Epithelial cell of proximal tubule (primary cell): ENCODE measurements at regions not wholly inside any gene's neighbourhood (a gene's known extent, or its start where the extent isn't known, plus 50 kb on each side); places are given as distances from the start of the nearest gene placed in this dataset.

ENCODE experiments used
- DNase-seq: peaks from one replicate; pipeline ENCODE4 v3.0.0-alpha.2; 2011; ENCODE audit warnings: low read depth
- H3K4me3 ChIP-seq: 2 replicates; pipeline ENCODE4 v1.5.1; 2011; ENCODE audit warnings: low read depth, mild to moderate bottlenecking, low read length
- CTCF ChIP-seq: conservative IDR thresholded peaks from 2 replicates; pipeline ENCODE4 v1.5.1; 2012; ENCODE audit warnings: low read depth, mild to moderate bottlenecking, low read length

- no peak for DNase-seq
- no peak overlapping the region for H3K4me3 ChIP-seq
- TF ChIP-seq CTCF, result no peak
These were observed 521.2 kb downstream of the MED13L start for GRCh38 chr12:115756271-115756670.

GRCh38 chr12:115755725-115756085 is 521.8 kb downstream of the MED13L start:
- no peak overlapping the region for H3K4me3 ChIP-seq
- TF ChIP-seq CTCF, result no peak
- DNase-seq, result no peak

GRCh38 chr12:115755061-115755724 is 522.3 kb downstream of the MED13L start:
- TF ChIP-seq CTCF, result no peak
- H3K4me3 ChIP-seq, result no peak overlapping the region
- DNase-seq, result no peak

GRCh38 chr12:115752913-115753726 is 524.4 kb downstream of the MED13L start:
- peak; percentile 18 for DNase-seq
- H3K4me3 ChIP-seq, result no peak overlapping the region
- TF ChIP-seq CTCF, result peak; percentile 66

GRCh38 chr12:115752156-115752555 is 525.3 kb downstream of the MED13L start:
- no peak for TF ChIP-seq CTCF
- no peak overlapping the region for H3K4me3 ChIP-seq
- DNase-seq, result no peak

- no peak overlapping the region for H3K4me3 ChIP-seq
- TF ChIP-seq CTCF, result no peak
- no peak for DNase-seq
These were observed 527.2 kb downstream of the MED13L start for GRCh38 chr12:115750340-115750739.
